SK-N-SH treated with all-trans-retinoic acid at 6 μM for 48 hours (cell line): ENCODE measurements at regions not wholly inside any gene's neighbourhood (a gene's known extent, or its start where the extent isn't known, plus 50 kb on each side); places are given as distances from the start of the nearest gene placed in this dataset.

Experiments
- ARNTL ChIP-seq: fragments of 450-650 bp; formaldehyde crosslinking; IDR thresholded peaks from 2 replicates; pipeline ENCODE4 v1.5.0; 2020; ENCODE audit warnings: low read depth, mild to moderate bottlenecking, moderate library complexity, borderline replicate concordance
- GLIS3 ChIP-seq: fragments of 250-450 bp; sonication (Bioruptor Pico); IDR thresholded peaks from 2 replicates; pipeline ENCODE4 v1.5.0; 2020; ENCODE audit warnings: mild to moderate bottlenecking, moderate library complexity
- ISL1 ChIP-seq: fragments of 250-450 bp; sonication (Bioruptor Pico); IDR thresholded peaks from 2 replicates; pipeline ENCODE4 v2.1.2; 2022; ENCODE audit warnings: mild to moderate bottlenecking, moderate library complexity
- OSR1 ChIP-seq: fragments of 250-450 bp; sonication (Bioruptor Pico); IDR thresholded peaks from 2 replicates; pipeline ENCODE4 v1.8.0; 2022; ENCODE audit warnings: moderate library complexity, mild to moderate bottlenecking, inconsistent platforms
- PATZ1 ChIP-seq: fragments of 250-450 bp; sonication (Bioruptor Pico); IDR thresholded peaks from 2 replicates; pipeline ENCODE4 v1.8.0; 2020; ENCODE audit warnings: mild to moderate bottlenecking, moderate library complexity, borderline replicate concordance
- RARB ChIP-seq: fragments of 250-450 bp; sonication (Bioruptor Pico); IDR thresholded peaks from 2 replicates; pipeline ENCODE4 v1.8.0; 2021; ENCODE audit warnings: mild to moderate bottlenecking, moderate library complexity
- SNAI2 ChIP-seq: fragments of 250-450 bp; sonication (Bioruptor Pico); IDR thresholded peaks from 2 replicates; pipeline ENCODE4 v1.5.0; 2020; ENCODE audit warnings: mild to moderate bottlenecking, moderate library complexity
- ZC3H10 ChIP-seq: fragments of 250-450 bp; sonication (Bioruptor Pico); IDR thresholded peaks from 2 replicates; pipeline ENCODE4 v1.5.1; 2021; ENCODE audit warnings: mild to moderate bottlenecking, moderate library complexity
- ZFP3 ChIP-seq: fragments of 250-450 bp; sonication (Bioruptor Pico); IDR thresholded peaks from 2 replicates; pipeline ENCODE4 v1.5.0; 2020; ENCODE audit warnings: mild to moderate bottlenecking, moderate library complexity
- ZFP30 ChIP-seq: fragments of 450-650 bp; formaldehyde crosslinking; IDR thresholded peaks from 2 replicates; pipeline ENCODE4 v1.5.0; 2022; ENCODE audit warnings: mild to moderate bottlenecking, moderate library complexity
- ZNF565 ChIP-seq: fragments of 450-650 bp; formaldehyde crosslinking; conservative IDR thresholded peaks from 2 replicates; pipeline ENCODE4 v1.5.0; 2020; ENCODE audit warnings: low read depth, mild to moderate bottlenecking, moderate library complexity
- ZNF70 ChIP-seq: fragments of 450-650 bp; formaldehyde crosslinking; IDR thresholded peaks from 2 replicates; pipeline ENCODE4 v1.5.0; 2020; ENCODE audit warnings: mild to moderate bottlenecking, moderate library complexity

GRCh38 chr15:99502182-99502581, 63.6 kb upstream of the MEF2A start:
- no peak for TF ChIP-seq ZFP3 (CRISPR knock-in tag)
- no peak for TF ChIP-seq OSR1
- TF ChIP-seq ZFP30 (CRISPR knock-in tag): no peak
- TF ChIP-seq RARB: no peak
- no peak for TF ChIP-seq ISL1 (CRISPR knock-in tag)
- no peak for TF ChIP-seq ZNF70 (CRISPR knock-in tag)
- TF ChIP-seq ARNTL (CRISPR knock-in tag): no peak
- TF ChIP-seq SNAI2: no peak
- TF ChIP-seq PATZ1 (CRISPR knock-in tag): no peak
- TF ChIP-seq GLIS3 (CRISPR knock-in tag): no peak
- no peak for TF ChIP-seq ZNF565 (CRISPR knock-in tag)
- TF ChIP-seq ZC3H10 (CRISPR knock-in tag): no peak
